A673 (cell line): ENCODE measurements at regions not wholly inside any gene's neighbourhood (a gene's known extent, or its start where the extent isn't known, plus 50 kb on each side); places are given as distances from the start of the nearest gene placed in this dataset.

Source experiments
- BruUV-seq: library from RNA; stranded (reverse); fragments of 400-500 nt; replicated peaks from 2 replicates; lab custom pipeline; 2021; lab: Mats Ljungman, UMichigan
- CTCF ChIA-PET: fragments of 300-600 bp; sonication (Branson Sonifier 250); formaldehyde crosslinking; loops from one replicate; lab custom pipeline; 2022; ENCODE audit warnings: antibody characterized with exemption; lab: Charles Lee
- POLR2A ChIA-PET: fragments of 300-600 bp; sonication (Branson Sonifier 250); formaldehyde crosslinking; loops from one replicate; lab custom pipeline; 2022; ENCODE audit warnings: antibody characterized with exemption; ENCODE audit not compliant: low non-redundant PET; lab: Charles Lee
- DNase-seq: peaks from one replicate; pipeline ENCODE4 v3.0.0-alpha.2; 2015; ENCODE audit warnings: low spot score
- H3K27ac ChIP-seq: fragments of 200-600 bp; sonication (generic); 2 replicates; pipeline ENCODE4 v1.5.1; 2016; ENCODE audit warnings: mixed run types, low read depth, mild to moderate bottlenecking, mixed read lengths, antibody characterized with exemption, low read length; ENCODE audit not compliant: poor library complexity, severe bottlenecking
- H3K27me3 ChIP-seq: fragments of 200-600 bp; sonication (generic); replicated peaks from 2 replicates; pipeline ENCODE4 v1.6.1; 2017; ENCODE audit warnings: mixed run types, low read depth, mild to moderate bottlenecking, mixed read lengths, antibody characterized with exemption, low read length; ENCODE audit not compliant: insufficient read depth, poor library complexity
- H3K36me3 ChIP-seq: fragments of 200-600 bp; sonication (generic); 2 replicates; pipeline ENCODE4 v1.6.1; 2016; ENCODE audit warnings: mixed run types, mild to moderate bottlenecking, mixed read lengths, antibody characterized with exemption, low read length; ENCODE audit not compliant: insufficient read depth, poor library complexity, severe bottlenecking
- H3K4me1 ChIP-seq: fragments of 200-600 bp; sonication (generic); 2 replicates; pipeline ENCODE4 v1.6.1; 2017; ENCODE audit warnings: mixed run types, mild to moderate bottlenecking, mixed read lengths, antibody characterized with exemption, low read length; ENCODE audit not compliant: insufficient read depth, poor library complexity, severe bottlenecking
- H3K4me3 ChIP-seq: fragments of 200-600 bp; sonication (generic); 2 replicates; pipeline ENCODE4 v1.5.1; 2016; ENCODE audit warnings: low read depth, mixed run types, mild to moderate bottlenecking, mixed read lengths, low read length; ENCODE audit not compliant: poor library complexity, severe bottlenecking
- H3K9me3 ChIP-seq: fragments of 200-600 bp; sonication (generic); 2 replicates; pipeline ENCODE4 v1.6.1; 2016; ENCODE audit warnings: mixed run types, low read depth, mild to moderate bottlenecking, mixed read lengths, antibody characterized with exemption, low read length; ENCODE audit not compliant: poor library complexity, severe bottlenecking
- CTCF ChIP-seq: fragments of 300-800, 200-600 bp; sonication (generic); conservative IDR thresholded peaks from 2 replicates; pipeline ENCODE4 v1.5.1; 2017; ENCODE audit warnings: low read depth, mild to moderate bottlenecking, antibody characterized with exemption, low read length, moderate library complexity, mixed read lengths
- EZH2 ChIP-seq: fragments of 200-600 bp; sonication (generic); IDR thresholded peaks from 2 replicates; pipeline ENCODE4 v1.6.1; 2017; ENCODE audit warnings: borderline replicate concordance, low read depth, mild to moderate bottlenecking, mixed read lengths, antibody characterized with exemption, low read length; ENCODE audit not compliant: poor library complexity, severe bottlenecking
- intact Hi-C: fragments of 100-400 bp; cut with micrococcal nuclease; formaldehyde crosslinking; loops from one replicate; pipeline ENCODE4 v1.10.0; 2022; ENCODE audit not compliant: unreplicated experiment

- no peak overlapping the region for H3K4me3 ChIP-seq
- no peak overlapping the region for H3K27ac ChIP-seq
- no peak for DNase-seq
- intact Hi-C loops: no loop called here
- BruUV-seq: no TSS peak
- no peaks in the 10 kb centered on the region for H3K9me3 ChIP-seq
- no peaks in the 10 kb centered on the region for H3K4me1 ChIP-seq
- POLR2A ChIA-PET: no interaction called here
- CTCF ChIA-PET: no interaction called here
- TF ChIP-seq CTCF (no peak), EZH2 (no peak)
- no peaks in the 10 kb centered on the region for H3K36me3 ChIP-seq
- H3K27me3 ChIP-seq: no peaks in the 10 kb centered on the region
Measured at GRCh38 chr12:103198499-103198898, 241.0 kb downstream of the ASCL1 start.

GRCh38 chr12:103205906-103206305 is 248.4 kb downstream of the ASCL1 start:
- intact Hi-C loops: no loop called here
- ChIA-PET CTCF (no interaction called here), POLR2A (no interaction called here)
- no peaks in the 10 kb centered on the region for H3K27me3 ChIP-seq
- no peaks in the 10 kb centered on the region for H3K4me1 ChIP-seq
- no peak overlapping the region for H3K4me3 ChIP-seq
- H3K9me3 ChIP-seq: no peaks in the 10 kb centered on the region
- no peaks in the 10 kb centered on the region for H3K36me3 ChIP-seq
- no peak for DNase-seq
- H3K27ac ChIP-seq: no peak overlapping the region
- TF ChIP-seq CTCF: no peak
- no peak for TF ChIP-seq EZH2
- no TSS peak for BruUV-seq

- BruUV-seq: no TSS peak
Measured at GRCh38 chr12:103207936-103208335, 250.5 kb downstream of the ASCL1 start.

More at GRCh38 chr12:103207936-103208335, 250.5 kb downstream of the ASCL1 start:
- POLR2A ChIA-PET: no interaction called here
- H3K27ac ChIP-seq: no peak overlapping the region
- CTCF ChIA-PET: no interaction called here
- no peaks in the 10 kb centered on the region for H3K36me3 ChIP-seq
- no peak for TF ChIP-seq CTCF
- TF ChIP-seq EZH2: no peak
- intact Hi-C loops: no loop called here
- H3K27me3 ChIP-seq: no peaks in the 10 kb centered on the region
- H3K4me3 ChIP-seq: no peak overlapping the region
- DNase-seq: no peak
- H3K4me1 ChIP-seq: no peaks in the 10 kb centered on the region
- no peaks in the 10 kb centered on the region for H3K9me3 ChIP-seq
